BJ (cell line): ENCODE measurements at regions not wholly inside any gene's neighbourhood (a gene's known extent, or its start where the extent isn't known, plus 50 kb on each side); places are given as distances from the start of the nearest gene placed in this dataset.

ENCODE experiments used
- CTCF ChIA-PET: fragments of 350-600 bp; formaldehyde crosslinking; extraction: SDS; loops from one replicate; lab custom pipeline; 2021; ENCODE audit warnings: antibody characterized with exemption, inconsistent platforms; lab: Yijun Ruan, JAX
- POLR2A ChIA-PET: fragments of 300-600 bp; sonication (Branson Sonifier 250); formaldehyde crosslinking; extraction: SDS; loops from one replicate; lab custom pipeline; 2021; ENCODE audit warnings: antibody characterized with exemption; lab: Charles Lee
- DNase-seq: peaks from one replicate; pipeline ENCODE4 v3.0.0-alpha.2; 2011; ENCODE audit warnings: low read depth
- H3K27me3 ChIP-seq: 2 replicates; pipeline ENCODE4 v1.6.0; 2011; ENCODE audit warnings: low read length; ENCODE audit not compliant: control insufficient read depth, insufficient read depth
- H3K36me3 ChIP-seq: 2 replicates; pipeline ENCODE4 v1.5.1; 2011; ENCODE audit warnings: low read length; ENCODE audit not compliant: control insufficient read depth, insufficient read depth
- H3K4me3 ChIP-seq: 2 replicates; pipeline ENCODE4 v1.5.1; 2011; ENCODE audit warnings: low read depth, mild to moderate bottlenecking, control low read depth, low read length
- CTCF ChIP-seq: IDR thresholded peaks from 2 replicates; pipeline ENCODE4 v1.5.1; 2011; ENCODE audit warnings: low read depth, mild to moderate bottlenecking, control low read depth, inconsistent platforms, low read length, moderate library complexity; ENCODE audit not compliant: insufficient read depth

GRCh38 chr14:29458547-29458946 is 469.1 kb downstream of the PRKD1 start:
- ChIA-PET CTCF (no interaction called here), POLR2A (no interaction called here)
- DNase-seq = no peak
- no peaks in the 10 kb centered on the region for H3K36me3 ChIP-seq
- no peak for TF ChIP-seq CTCF
- H3K27me3 ChIP-seq = no peaks in the 10 kb centered on the region
- H3K4me3 ChIP-seq = no peak overlapping the region

- Histone ChIP-seq H3K36me3 (no peaks in the 10 kb centered on the region), H3K4me3 (no peak overlapping the region), H3K27me3 (no peaks in the 10 kb centered on the region)
- CTCF ChIA-PET = no interaction called here
- TF ChIP-seq CTCF = no peak
- POLR2A ChIA-PET = no interaction called here
- no peak for DNase-seq
Measured at GRCh38 chr14:29459531-29459930, 468.1 kb downstream of the PRKD1 start.

GRCh38 chr14:29459969-29460560 is 467.6 kb downstream of the PRKD1 start:
- TF ChIP-seq CTCF = no peak
- no peak for DNase-seq
- Histone ChIP-seq H3K4me3 (no peak overlapping the region), H3K27me3 (no peaks in the 10 kb centered on the region), H3K36me3 (no peaks in the 10 kb centered on the region)
- ChIA-PET CTCF (no interaction called here), POLR2A (no interaction called here)

GRCh38 chr14:29461101-29461500 is 466.5 kb downstream of the PRKD1 start:
- CTCF ChIA-PET = no interaction called here
- TF ChIP-seq CTCF = no peak

GRCh38 chr14:29461506-29461905 is 466.1 kb downstream of the PRKD1 start:
- Histone ChIP-seq H3K36me3 (no peaks in the 10 kb centered on the region), H3K27me3 (no peaks in the 10 kb centered on the region), H3K4me3 (no peak overlapping the region)
- ChIA-PET POLR2A (no interaction called here), CTCF (no interaction called here)
- no peak for DNase-seq
- TF ChIP-seq CTCF = no peak

More at GRCh38 chr14:29461101-29461500, 466.5 kb downstream of the PRKD1 start:
- POLR2A ChIA-PET = no interaction called here
- H3K4me3 ChIP-seq = no peak overlapping the region
- DNase-seq = no peak
- no peaks in the 10 kb centered on the region for H3K27me3 ChIP-seq
- H3K36me3 ChIP-seq = no peaks in the 10 kb centered on the region
